HEK293 (cell line): ENCODE measurements at regions not wholly inside any gene's neighbourhood (a gene's known extent, or its start where the extent isn't known, plus 50 kb on each side); places are given as distances from the start of the nearest gene placed in this dataset.

Experiments used
- CTCF ChIA-PET: fragments of 350-600 bp; formaldehyde crosslinking; extraction: SDS; loops from one replicate; lab custom pipeline; 2021; ENCODE audit warnings: antibody characterized with exemption; lab: Yijun Ruan, JAX
- POLR2A ChIA-PET: fragments of 300-600 bp; formaldehyde crosslinking; extraction: SDS; loops from one replicate; lab custom pipeline; 2020; ENCODE audit warnings: antibody characterized with exemption, inconsistent platforms; lab: Yijun Ruan, JAX
- H3K27ac ChIP-seq: fragments of 200-500 bp; sonication (Bioruptor generic); 2 replicates; pipeline ENCODE4 v1.5.1; 2014; ENCODE audit warnings: low read depth, low read length, control low read depth, inconsistent platforms; ENCODE audit errors: extremely low read depth
- H3K36me3 ChIP-seq, 2 experiments: fragments of 200-500 bp in 1 of 2; sonication (Bioruptor generic) in 1 of 2; 1 replicate in 1 of 2; 2 replicates in 1 of 2; pipeline ENCODE4 v1.5.1; 2014 to 2017; ENCODE audit warnings: inconsistent platforms in 2 of 2, low read length in 2 of 2; ENCODE audit not compliant: control insufficient read depth in 2 of 2, insufficient read depth in 1 of 2
- H3K4me1 ChIP-seq: fragments of 200-500 bp; sonication (Bioruptor generic); 2 replicates; pipeline ENCODE4 v1.5.1; 2014; ENCODE audit warnings: mild to moderate bottlenecking, low read length, inconsistent platforms; ENCODE audit not compliant: control insufficient read depth, insufficient read depth
- H3K4me3 ChIP-seq: 2 replicates; pipeline ENCODE4 v1.5.1; 2011; ENCODE audit warnings: low read depth, mild to moderate bottlenecking, control low read depth, low read length, moderate library complexity
- H3K9me3 ChIP-seq: fragments of 200-500 bp; sonication (Bioruptor generic); 2 replicates; pipeline ENCODE4 v1.5.1; 2014; ENCODE audit warnings: low read depth, low read length, inconsistent platforms; ENCODE audit not compliant: control insufficient read depth, insufficient read depth
- EGR2 ChIP-seq: fragments of 450-650 bp; formaldehyde crosslinking; IDR thresholded peaks from 2 replicates; pipeline ENCODE4 v1.5.1; 2016; ENCODE audit warnings: low read depth, missing biosample characterization, missing genetic modification characterization
- GFI1B ChIP-seq: fragments of 450-650 bp; formaldehyde crosslinking; IDR thresholded peaks from 2 replicates; pipeline ENCODE4 v1.5.1; 2016; ENCODE audit warnings: missing biosample characterization, missing genetic modification characterization
- HOXC10 ChIP-seq: sonication (generic); formaldehyde crosslinking; IDR thresholded peaks from 2 replicates; pipeline ENCODE4 v1.8.1; 2023; ENCODE audit warnings: mild to moderate bottlenecking, missing genetic modification reagents
- KLF7 ChIP-seq: fragments of 450-650 bp; formaldehyde crosslinking; IDR thresholded peaks from 2 replicates; pipeline ENCODE4 v1.5.1; 2016; ENCODE audit warnings: missing biosample characterization, missing genetic modification characterization, borderline replicate concordance
- RBAK ChIP-seq: fragments of 450-650 bp; formaldehyde crosslinking; IDR thresholded peaks from 2 replicates; pipeline ENCODE4 v1.5.1; 2016; ENCODE audit warnings: missing biosample characterization, missing genetic modification characterization
- SCRT2 ChIP-seq: fragments of 450-650 bp; formaldehyde crosslinking; IDR thresholded peaks from 2 replicates; pipeline ENCODE4 v1.5.1; 2016; ENCODE audit warnings: missing biosample characterization, missing genetic modification characterization
- TSHZ1 ChIP-seq: fragments of 450-650 bp; formaldehyde crosslinking; IDR thresholded peaks from 2 replicates; pipeline ENCODE4 v1.5.1; 2016; ENCODE audit warnings: missing biosample characterization, missing genetic modification characterization, borderline replicate concordance
- ZIC2 ChIP-seq: fragments of 450-650 bp; formaldehyde crosslinking; IDR thresholded peaks from 2 replicates; pipeline ENCODE4 v1.5.1; 2016; ENCODE audit warnings: missing biosample characterization, missing genetic modification characterization
- ZNF112 ChIP-seq: fragments of 450-650 bp; formaldehyde crosslinking; IDR thresholded peaks from 2 replicates; pipeline ENCODE4 v1.5.0; 2017; ENCODE audit warnings: missing biosample characterization, missing genetic modification characterization
- ZNF114 ChIP-seq: fragments of 450-650 bp; formaldehyde crosslinking; IDR thresholded peaks from 2 replicates; pipeline ENCODE4 v1.5.0; 2017; ENCODE audit warnings: missing biosample characterization, missing genetic modification characterization
- ZNF16 ChIP-seq: fragments of 450-650 bp; formaldehyde crosslinking; IDR thresholded peaks from 2 replicates; pipeline ENCODE4 v1.5.1; 2016; ENCODE audit warnings: low read depth, missing biosample characterization, missing genetic modification characterization
- ZNF292 ChIP-seq: fragments of 450-650 bp; formaldehyde crosslinking; IDR thresholded peaks from 2 replicates; pipeline ENCODE4 v1.5.1; 2016; ENCODE audit warnings: low read depth, missing biosample characterization, missing genetic modification characterization, borderline replicate concordance
- ZNF48 ChIP-seq: fragments of 450-650 bp; formaldehyde crosslinking; IDR thresholded peaks from 2 replicates; pipeline ENCODE4 v1.5.1; 2016; ENCODE audit warnings: missing biosample characterization, missing genetic modification characterization
- ZNF555 ChIP-seq: fragments of 450-650 bp; formaldehyde crosslinking; conservative IDR thresholded peaks from 2 replicates; pipeline ENCODE4 v1.5.1; 2017; ENCODE audit warnings: missing biosample characterization, mild to moderate bottlenecking, missing genetic modification characterization, inconsistent platforms
- ZNF747 ChIP-seq: fragments of 450-650 bp; formaldehyde crosslinking; IDR thresholded peaks from 2 replicates; pipeline ENCODE4 v1.5.1; 2016; ENCODE audit warnings: missing biosample characterization, missing genetic modification characterization
- ZNF777 ChIP-seq: fragments of 450-650 bp; formaldehyde crosslinking; IDR thresholded peaks from 2 replicates; pipeline ENCODE4 v1.5.1; 2017; ENCODE audit warnings: missing biosample characterization, missing genetic modification characterization, borderline replicate concordance
- TF ChIP-seq, protein P1 (sequence below): fragments of 450-650 bp; formaldehyde crosslinking; IDR thresholded peaks from 2 replicates; pipeline ENCODE4 v1.5.1; 2017; ENCODE audit warnings: missing biosample characterization, missing genetic modification characterization
- TF ChIP-seq, protein P2 (sequence below): fragments of 450-650 bp; formaldehyde crosslinking; IDR thresholded peaks from 2 replicates; pipeline ENCODE4 v1.5.1; 2016; ENCODE audit warnings: missing biosample characterization, missing genetic modification characterization, low read depth

- Histone ChIP-seq H3K4me3 (no peak overlapping the region), H3K9me3 (no peaks in the 10 kb centered on the region), H3K36me3 (no peaks in the 10 kb centered on the region), H3K4me1 (no peaks in the 10 kb centered on the region), H3K27ac (no peak overlapping the region)
- ChIA-PET CTCF (no interaction called here), POLR2A (interaction anchor here (0.7 kb wide), 1 partner anchor 60 kb away, joined by 6 read pairs; no protein-coding TSS in a partner anchor)
- TF ChIP-seq KLF7 (tag by site-specific recombination), result no peak
- no peak for TF ChIP-seq ZNF16 (tag by site-specific recombination)
- no peak for TF ChIP-seq ZNF777 (tag by site-specific recombination)
- TF ChIP-seq, protein P1, sequence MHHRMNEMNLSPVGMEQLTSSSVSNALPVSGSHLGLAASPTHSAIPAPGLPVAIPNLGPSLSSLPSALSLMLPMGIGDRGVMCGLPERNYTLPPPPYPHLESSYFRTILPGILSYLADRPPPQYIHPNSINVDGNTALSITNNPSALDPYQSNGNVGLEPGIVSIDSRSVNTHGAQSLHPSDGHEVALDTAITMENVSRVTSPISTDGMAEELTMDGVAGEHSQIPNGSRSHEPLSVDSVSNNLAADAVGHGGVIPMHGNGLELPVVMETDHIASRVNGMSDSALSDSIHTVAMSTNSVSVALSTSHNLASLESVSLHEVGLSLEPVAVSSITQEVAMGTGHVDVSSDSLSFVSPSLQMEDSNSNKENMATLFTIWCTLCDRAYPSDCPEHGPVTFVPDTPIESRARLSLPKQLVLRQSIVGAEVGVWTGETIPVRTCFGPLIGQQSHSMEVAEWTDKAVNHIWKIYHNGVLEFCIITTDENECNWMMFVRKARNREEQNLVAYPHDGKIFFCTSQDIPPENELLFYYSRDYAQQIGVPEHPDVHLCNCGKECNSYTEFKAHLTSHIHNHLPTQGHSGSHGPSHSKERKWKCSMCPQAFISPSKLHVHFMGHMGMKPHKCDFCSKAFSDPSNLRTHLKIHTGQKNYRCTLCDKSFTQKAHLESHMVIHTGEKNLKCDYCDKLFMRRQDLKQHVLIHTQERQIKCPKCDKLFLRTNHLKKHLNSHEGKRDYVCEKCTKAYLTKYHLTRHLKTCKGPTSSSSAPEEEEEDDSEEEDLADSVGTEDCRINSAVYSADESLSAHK (tag by site-specific recombination), result no peak
- TF ChIP-seq RBAK, result no peak
- no peak for TF ChIP-seq SCRT2 (tag by site-specific recombination)
- TF ChIP-seq ZNF292 (tag by site-specific recombination), result no peak
- no peak for TF ChIP-seq ZNF114
- no peak for TF ChIP-seq HOXC10 (CRISPR knock-in tag)
- no peak for TF ChIP-seq TSHZ1
- no peak for TF ChIP-seq ZNF555
- no peak for TF ChIP-seq ZNF48 (tag by site-specific recombination)
- TF ChIP-seq ZNF112 (tag by site-specific recombination), result no peak
Observed at GRCh38 chr11:25891960-25892359, 440.0 kb upstream of the ANO3 start.

- no peaks in the 10 kb centered on the region for H3K4me1 ChIP-seq
- no peak overlapping the region for H3K4me3 ChIP-seq
- H3K9me3 ChIP-seq, result no peaks in the 10 kb centered on the region
- H3K27ac ChIP-seq, result no peak overlapping the region
- H3K36me3 ChIP-seq, result no peaks in the 10 kb centered on the region
- CTCF ChIA-PET, result no interaction called here
- TF ChIP-seq ZNF747 (tag by site-specific recombination) (no peak), EGR2 (tag by site-specific recombination) (no peak), ZIC2 (tag by site-specific recombination) (no peak)
- TF ChIP-seq, all 188 proteins: peak for 0
- POLR2A ChIA-PET, result no interaction called here
Observed at GRCh38 chr11:25899617-25900160, 432.2 kb upstream of the ANO3 start.

GRCh38 chr11:25900814-25901213 lies 431.1 kb upstream of the ANO3 start:
- ChIA-PET CTCF (no interaction called here), POLR2A (no interaction called here)

More at GRCh38 chr11:25900814-25901213, 431.1 kb upstream of the ANO3 start:
- Histone ChIP-seq H3K27ac (no peak overlapping the region), H3K4me3 (no peak overlapping the region), H3K4me1 (no peaks in the 10 kb centered on the region), H3K36me3 (no peaks in the 10 kb centered on the region), H3K9me3 (no peaks in the 10 kb centered on the region)
- TF ChIP-seq ZNF112 (tag by site-specific recombination) (no peak), GFI1B (tag by site-specific recombination) (no peak), RBAK (no peak)
- TF ChIP-seq, protein P2, sequence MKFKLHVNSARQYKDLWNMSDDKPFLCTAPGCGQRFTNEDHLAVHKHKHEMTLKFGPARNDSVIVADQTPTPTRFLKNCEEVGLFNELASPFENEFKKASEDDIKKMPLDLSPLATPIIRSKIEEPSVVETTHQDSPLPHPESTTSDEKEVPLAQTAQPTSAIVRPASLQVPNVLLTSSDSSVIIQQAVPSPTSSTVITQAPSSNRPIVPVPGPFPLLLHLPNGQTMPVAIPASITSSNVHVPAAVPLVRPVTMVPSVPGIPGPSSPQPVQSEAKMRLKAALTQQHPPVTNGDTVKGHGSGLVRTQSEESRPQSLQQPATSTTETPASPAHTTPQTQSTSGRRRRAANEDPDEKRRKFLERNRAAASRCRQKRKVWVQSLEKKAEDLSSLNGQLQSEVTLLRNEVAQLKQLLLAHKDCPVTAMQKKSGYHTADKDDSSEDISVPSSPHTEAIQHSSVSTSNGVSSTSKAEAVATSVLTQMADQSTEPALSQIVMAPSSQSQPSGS (tag by site-specific recombination), result peak; percentile 22; the same call in 1 of the 2 replicates
